WERI-Rb-1 (cell line): ENCODE measurements at regions not wholly inside any gene's neighbourhood (a gene's known extent, or its start where the extent isn't known, plus 50 kb on each side); places are given as distances from the start of the nearest gene placed in this dataset.

ENCODE experiments used
- DNase-seq: peaks from one replicate; pipeline ENCODE4 v3.0.0-alpha.2; 2020
- H3K27ac ChIP-seq: fragments of 250-450 bp; sonication (Bioruptor Pico); 2 replicates; pipeline ENCODE4 v1.5.1; 2020; ENCODE audit warnings: mild to moderate bottlenecking, moderate library complexity
- H3K27me3 ChIP-seq: fragments of 250-450 bp; sonication (Bioruptor Pico); 2 replicates; pipeline ENCODE4 v1.5.1; 2021; ENCODE audit warnings: mild to moderate bottlenecking, low read depth, moderate library complexity; ENCODE audit not compliant: insufficient read depth, severe bottlenecking
- H3K36me3 ChIP-seq: fragments of 250-450 bp; sonication (Bioruptor Pico); 2 replicates; pipeline ENCODE4 v1.5.1; 2020; ENCODE audit warnings: mild to moderate bottlenecking, moderate library complexity
- H3K4me3 ChIP-seq: 2 replicates; pipeline ENCODE4 v1.5.1; 2011; ENCODE audit warnings: low read depth, mild to moderate bottlenecking, control low read depth, low read length
- H3K9me3 ChIP-seq: fragments of 250-450 bp; sonication (Bioruptor Pico); 2 replicates; pipeline ENCODE4 v1.5.1; 2021; ENCODE audit warnings: mild to moderate bottlenecking, moderate library complexity; ENCODE audit not compliant: severe bottlenecking
- CTCF ChIP-seq: IDR thresholded peaks from 2 replicates; pipeline ENCODE4 v1.5.1; 2011; ENCODE audit warnings: low read depth, mild to moderate bottlenecking, control low read depth, inconsistent platforms, low read length

DNA sequence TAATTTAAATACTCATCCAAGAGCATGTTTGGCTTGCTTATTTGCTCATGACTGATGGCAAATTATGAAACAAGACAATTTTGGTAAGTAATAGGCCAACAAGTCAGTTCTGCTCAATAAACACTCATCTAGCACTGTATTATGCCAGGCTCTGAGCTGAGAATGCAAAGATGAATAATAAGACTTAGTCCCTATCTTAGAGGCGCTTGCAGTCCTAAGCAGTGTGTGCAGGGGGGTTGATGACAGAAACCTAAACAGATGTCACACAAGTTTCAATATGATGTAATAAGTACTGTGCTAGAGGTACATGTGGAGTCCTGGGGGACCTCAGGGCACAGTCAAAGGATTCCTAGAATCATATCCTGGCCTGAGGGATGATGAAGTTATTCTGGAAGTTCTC, 287.6 kb upstream of the ADRA1B start:
- H3K4me3 ChIP-seq = no peak overlapping the region
- TF ChIP-seq CTCF = no peak
- no peaks in the 10 kb centered on the region for H3K27me3 ChIP-seq
- no peaks in the 10 kb centered on the region for H3K9me3 ChIP-seq
- no peak overlapping the region for H3K27ac ChIP-seq
- H3K36me3 ChIP-seq = no peaks in the 10 kb centered on the region
- no peak for DNase-seq

GRCh38 chr5:159629158-159629557, 287.1 kb upstream of the ADRA1B start:
- no peak for TF ChIP-seq CTCF
- no peak overlapping the region for H3K27ac ChIP-seq
- H3K27me3 ChIP-seq = no peaks in the 10 kb centered on the region
- no peaks in the 10 kb centered on the region for H3K9me3 ChIP-seq
- no peak for DNase-seq
- no peaks in the 10 kb centered on the region for H3K36me3 ChIP-seq
- no peak overlapping the region for H3K4me3 ChIP-seq

DNA sequence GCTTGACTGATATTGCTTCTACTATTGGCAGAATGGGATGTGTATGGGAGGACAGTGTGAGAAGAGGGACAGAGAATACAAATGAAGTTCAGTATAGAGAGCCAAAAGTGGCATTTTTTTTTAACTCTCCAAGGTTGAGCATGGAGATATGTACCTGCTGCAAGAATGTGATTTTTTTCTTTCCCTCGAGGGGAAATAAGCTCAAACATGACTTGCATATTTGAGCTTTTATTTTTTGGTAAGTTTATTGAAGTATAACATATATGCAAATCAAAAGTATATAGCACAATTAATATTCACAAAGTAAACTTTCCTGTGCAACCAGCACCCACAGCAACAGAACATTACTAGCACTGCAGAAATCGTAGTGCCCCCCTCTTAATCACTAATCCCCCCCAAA, 285.7 kb upstream of the ADRA1B start:
- H3K4me3 ChIP-seq = no peak overlapping the region
- H3K27me3 ChIP-seq = no peaks in the 10 kb centered on the region
- DNase-seq = no peak
- no peaks in the 10 kb centered on the region for H3K9me3 ChIP-seq
- H3K27ac ChIP-seq = no peak overlapping the region
- no peaks in the 10 kb centered on the region for H3K36me3 ChIP-seq
- no peak for TF ChIP-seq CTCF

DNA sequence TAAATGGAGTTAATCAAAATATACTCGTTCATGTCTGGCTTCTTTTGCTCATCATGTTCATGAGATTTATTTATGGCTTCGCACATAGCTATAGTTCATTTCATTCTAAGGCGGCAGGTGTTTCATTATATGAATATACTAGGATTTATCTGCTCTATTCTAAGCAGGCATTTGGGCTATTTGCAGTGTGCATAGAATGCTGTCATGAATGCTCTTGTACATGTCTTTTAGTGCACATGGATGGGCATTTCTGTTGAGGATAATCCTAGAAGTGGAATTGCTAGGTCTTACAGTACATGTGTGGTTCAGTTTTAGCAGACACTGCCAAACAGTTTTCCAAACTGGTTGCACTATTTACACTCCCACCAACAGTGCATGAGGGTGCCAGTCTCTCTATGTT, 285.3 kb upstream of the ADRA1B start:
- Histone ChIP-seq H3K36me3 (no peaks in the 10 kb centered on the region), H3K27me3 (no peaks in the 10 kb centered on the region), H3K4me3 (no peak overlapping the region), H3K27ac (no peak overlapping the region), H3K9me3 (no peaks in the 10 kb centered on the region)
- DNase-seq = no peak
- TF ChIP-seq CTCF = no peak

DNA sequence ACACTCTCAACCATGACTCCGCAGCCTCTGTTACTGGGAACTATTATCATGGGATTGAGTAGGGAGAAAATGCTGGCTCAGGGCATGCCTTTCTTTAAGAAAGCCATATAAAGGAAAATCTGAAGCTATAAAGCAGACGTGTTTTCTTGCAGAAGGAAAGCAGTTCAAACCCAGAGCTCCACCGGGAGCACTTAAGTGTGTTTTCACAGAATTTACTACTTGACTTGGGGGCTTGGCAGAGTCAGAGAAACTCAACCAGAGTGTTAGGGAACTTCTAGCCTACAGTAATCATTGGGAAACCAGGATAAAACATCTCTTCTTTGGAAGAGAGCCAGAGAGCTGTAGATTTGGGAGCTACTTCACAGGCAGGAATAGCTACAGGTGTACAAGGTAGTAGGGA, 283.4 kb upstream of the ADRA1B start:
- DNase-seq = no peak
- TF ChIP-seq CTCF = no peak
- H3K9me3 ChIP-seq = no peaks in the 10 kb centered on the region
- H3K4me3 ChIP-seq = no peak overlapping the region
- H3K27me3 ChIP-seq = no peaks in the 10 kb centered on the region
- no peak overlapping the region for H3K27ac ChIP-seq
- no peaks in the 10 kb centered on the region for H3K36me3 ChIP-seq

DNA sequence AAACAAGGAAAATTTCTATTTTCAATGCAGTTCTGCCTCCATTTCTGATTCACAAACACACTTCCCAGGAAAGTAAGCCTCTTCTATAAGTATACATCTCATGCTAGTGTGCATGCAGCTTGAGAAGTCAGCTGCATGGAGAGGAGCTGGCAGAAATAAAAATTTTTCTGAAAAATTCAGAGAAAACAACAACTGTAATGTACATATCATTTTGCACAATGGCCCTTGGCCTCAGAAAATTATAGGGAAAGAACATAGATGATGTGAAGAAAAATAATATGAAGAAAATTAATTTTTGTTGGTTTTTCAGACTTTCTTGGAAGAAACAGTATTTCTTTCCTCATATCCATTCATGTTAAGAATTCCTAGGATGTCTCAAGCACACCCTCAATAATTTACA, 277.8 kb upstream of the ADRA1B start:
- H3K36me3 ChIP-seq = no peaks in the 10 kb centered on the region
- H3K27me3 ChIP-seq = peaks cover 5% of the 10 kb centered on the region
- no peak overlapping the region for H3K27ac ChIP-seq
- no peak overlapping the region for H3K4me3 ChIP-seq
- no peak for TF ChIP-seq CTCF
- DNase-seq = no peak
- no peaks in the 10 kb centered on the region for H3K9me3 ChIP-seq
